NCI-H1436 treated with DMSO at 0.1 percent for 48 hours (cell line): ENCODE measurements at regions not wholly inside any gene's neighbourhood (a gene's known extent, or its start where the extent isn't known, plus 50 kb on each side); places are given as distances from the start of the nearest gene placed in this dataset.

Experiments
- DNase-seq: peaks from one replicate; lab custom pipeline; 2025; lab: John Stamatoyannopoulos, UW

GRCh38 chr10:130558746-130559546 is 422.8 kb downstream of the GLRX3 start:
- no peak for DNase-seq

GRCh38 chr10:130559547-130559880 is 423.3 kb downstream of the GLRX3 start:
- DNase-seq = no peak

GRCh38 chr10:130560116-130560515 is 423.9 kb downstream of the GLRX3 start:
- DNase-seq = no peak

- DNase-seq = no peak
Measured at GRCh38 chr10:130560573-130560972, 424.4 kb downstream of the GLRX3 start.

GRCh38 chr10:130561681-130562080 is 425.5 kb downstream of the GLRX3 start:
- DNase-seq = no peak

GRCh38 chr10:130567011-130567410 is 430.8 kb downstream of the GLRX3 start:
- DNase-seq = no peak

GRCh38 chr10:130567436-130567835 is 431.2 kb downstream of the GLRX3 start:
- DNase-seq = no peak

- DNase-seq = no peak
Measured at GRCh38 chr10:130568246-130568645, 432.1 kb downstream of the GLRX3 start.

GRCh38 chr10:130570074-130570473 is 433.9 kb downstream of the GLRX3 start:
- DNase-seq = no peak

GRCh38 chr10:130571674-130572073 is 435.5 kb downstream of the GLRX3 start:
- no peak for DNase-seq

- no peak for DNase-seq
Measured at GRCh38 chr10:130573446-130573845, 437.3 kb downstream of the GLRX3 start.

- DNase-seq = no peak
Measured at GRCh38 chr10:130575756-130576285, 439.6 kb downstream of the GLRX3 start.

- no peak for DNase-seq
Measured at GRCh38 chr10:130576427-130576826, 440.2 kb downstream of the GLRX3 start.

- no peak for DNase-seq
Measured at GRCh38 chr10:130577039-130577438, 440.8 kb downstream of the GLRX3 start.

GRCh38 chr10:130578532-130579289 is 442.5 kb downstream of the GLRX3 start:
- DNase-seq = no peak

GRCh38 chr10:130579913-130580312 is 443.7 kb downstream of the GLRX3 start:
- DNase-seq = no peak

- DNase-seq = no peak
Measured at GRCh38 chr10:130580975-130581374, 444.8 kb downstream of the GLRX3 start.

- no peak for DNase-seq
Measured at GRCh38 chr10:130587718-130588117, 451.5 kb downstream of the GLRX3 start.

GRCh38 chr10:130606001-130606405 is 469.8 kb downstream of the GLRX3 start:
- DNase-seq = no peak

GRCh38 chr10:130607366-130607765 is 471.2 kb downstream of the GLRX3 start:
- no peak for DNase-seq

GRCh38 chr10:130611239-130611638 is 475.0 kb downstream of the GLRX3 start:
- DNase-seq = no peak

- DNase-seq = no peak
Measured at GRCh38 chr10:130615457-130615856, 479.3 kb downstream of the GLRX3 start.

- DNase-seq = no peak
Measured at GRCh38 chr10:130617985-130618384, 481.8 kb downstream of the GLRX3 start.
